A673 (cell line): ENCODE measurements at regions not wholly inside any gene's neighbourhood (a gene's known extent, or its start where the extent isn't known, plus 50 kb on each side); places are given as distances from the start of the nearest gene placed in this dataset.
"Not testable (repeated sequence)": the region's sequence is repeated elsewhere in the genome, so short reads cannot be mapped to it uniquely, and the experiment has no call there.

Experiments
- BruUV-seq: library from RNA; stranded (reverse); fragments of 400-500 nt; replicated peaks from 2 replicates; lab custom pipeline; 2021; lab: Mats Ljungman, UMichigan
- CTCF ChIA-PET: fragments of 300-600 bp; sonication (Branson Sonifier 250); formaldehyde crosslinking; loops from one replicate; lab custom pipeline; 2022; ENCODE audit warnings: antibody characterized with exemption; lab: Charles Lee
- POLR2A ChIA-PET: fragments of 300-600 bp; sonication (Branson Sonifier 250); formaldehyde crosslinking; loops from one replicate; lab custom pipeline; 2022; ENCODE audit warnings: antibody characterized with exemption; ENCODE audit not compliant: low non-redundant PET; lab: Charles Lee
- DNase-seq: peaks from one replicate; pipeline ENCODE4 v3.0.0-alpha.2; 2015; ENCODE audit warnings: low spot score
- H3K27ac ChIP-seq: fragments of 200-600 bp; sonication (generic); 2 replicates; pipeline ENCODE4 v1.5.1; 2016; ENCODE audit warnings: mixed run types, low read depth, mild to moderate bottlenecking, mixed read lengths, antibody characterized with exemption, low read length; ENCODE audit not compliant: poor library complexity, severe bottlenecking
- H3K27me3 ChIP-seq: fragments of 200-600 bp; sonication (generic); replicated peaks from 2 replicates; pipeline ENCODE4 v1.6.1; 2017; ENCODE audit warnings: mixed run types, low read depth, mild to moderate bottlenecking, mixed read lengths, antibody characterized with exemption, low read length; ENCODE audit not compliant: insufficient read depth, poor library complexity
- H3K36me3 ChIP-seq: fragments of 200-600 bp; sonication (generic); 2 replicates; pipeline ENCODE4 v1.6.1; 2016; ENCODE audit warnings: mixed run types, mild to moderate bottlenecking, mixed read lengths, antibody characterized with exemption, low read length; ENCODE audit not compliant: insufficient read depth, poor library complexity, severe bottlenecking
- H3K4me1 ChIP-seq: fragments of 200-600 bp; sonication (generic); 2 replicates; pipeline ENCODE4 v1.6.1; 2017; ENCODE audit warnings: mixed run types, mild to moderate bottlenecking, mixed read lengths, antibody characterized with exemption, low read length; ENCODE audit not compliant: insufficient read depth, poor library complexity, severe bottlenecking
- H3K4me3 ChIP-seq: fragments of 200-600 bp; sonication (generic); 2 replicates; pipeline ENCODE4 v1.5.1; 2016; ENCODE audit warnings: low read depth, mixed run types, mild to moderate bottlenecking, mixed read lengths, low read length; ENCODE audit not compliant: poor library complexity, severe bottlenecking
- H3K9me3 ChIP-seq: fragments of 200-600 bp; sonication (generic); 2 replicates; pipeline ENCODE4 v1.6.1; 2016; ENCODE audit warnings: mixed run types, low read depth, mild to moderate bottlenecking, mixed read lengths, antibody characterized with exemption, low read length; ENCODE audit not compliant: poor library complexity, severe bottlenecking
- EZH2 ChIP-seq: fragments of 200-600 bp; sonication (generic); IDR thresholded peaks from 2 replicates; pipeline ENCODE4 v1.6.1; 2017; ENCODE audit warnings: borderline replicate concordance, low read depth, mild to moderate bottlenecking, mixed read lengths, antibody characterized with exemption, low read length; ENCODE audit not compliant: poor library complexity, severe bottlenecking
- intact Hi-C: fragments of 100-400 bp; cut with micrococcal nuclease; formaldehyde crosslinking; loops from one replicate; pipeline ENCODE4 v1.10.0; 2022; ENCODE audit not compliant: unreplicated experiment
- TF ChIP-seq, protein P1 (sequence below): fragments of 300-800, 200-600 bp; sonication (generic); conservative IDR thresholded peaks from 2 replicates; pipeline ENCODE4 v1.5.1; 2017; ENCODE audit warnings: low read depth, mild to moderate bottlenecking, antibody characterized with exemption, low read length, moderate library complexity, mixed read lengths

DNA sequence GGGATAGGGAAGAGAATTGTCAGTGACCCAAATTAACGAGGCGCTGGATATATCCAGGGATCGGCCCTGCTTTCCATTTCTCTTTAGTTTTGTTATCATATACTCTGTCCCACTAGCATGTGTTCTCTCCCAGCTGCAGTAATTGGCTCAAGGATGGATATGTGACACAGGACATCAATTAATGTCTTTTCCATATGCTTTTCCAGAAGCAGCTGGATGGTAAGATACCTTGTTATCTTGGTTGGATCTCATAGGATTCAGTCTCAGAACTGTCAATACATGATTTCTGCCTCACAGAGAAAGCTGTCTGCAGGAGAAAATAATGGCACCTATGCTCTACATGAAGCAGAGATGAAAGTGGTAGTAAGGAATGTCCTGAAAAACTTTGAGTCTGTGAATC, 157.1 kb upstream of the SPRY2 start:
- ChIA-PET CTCF (no interaction called here), POLR2A (no interaction called here)
- H3K4me1 ChIP-seq = no peaks in the 10 kb centered on the region
- DNase-seq = no peak
- H3K9me3 ChIP-seq = no peaks in the 10 kb centered on the region
- BruUV-seq = no TSS peak
- H3K4me3 ChIP-seq = no peak overlapping the region
- no peaks in the 10 kb centered on the region for H3K27me3 ChIP-seq
- H3K27ac ChIP-seq = no peak overlapping the region
- no peaks in the 10 kb centered on the region for H3K36me3 ChIP-seq
- intact Hi-C loops = no loop called here
- no peak for TF ChIP-seq EZH2
- TF ChIP-seq, protein P1, sequence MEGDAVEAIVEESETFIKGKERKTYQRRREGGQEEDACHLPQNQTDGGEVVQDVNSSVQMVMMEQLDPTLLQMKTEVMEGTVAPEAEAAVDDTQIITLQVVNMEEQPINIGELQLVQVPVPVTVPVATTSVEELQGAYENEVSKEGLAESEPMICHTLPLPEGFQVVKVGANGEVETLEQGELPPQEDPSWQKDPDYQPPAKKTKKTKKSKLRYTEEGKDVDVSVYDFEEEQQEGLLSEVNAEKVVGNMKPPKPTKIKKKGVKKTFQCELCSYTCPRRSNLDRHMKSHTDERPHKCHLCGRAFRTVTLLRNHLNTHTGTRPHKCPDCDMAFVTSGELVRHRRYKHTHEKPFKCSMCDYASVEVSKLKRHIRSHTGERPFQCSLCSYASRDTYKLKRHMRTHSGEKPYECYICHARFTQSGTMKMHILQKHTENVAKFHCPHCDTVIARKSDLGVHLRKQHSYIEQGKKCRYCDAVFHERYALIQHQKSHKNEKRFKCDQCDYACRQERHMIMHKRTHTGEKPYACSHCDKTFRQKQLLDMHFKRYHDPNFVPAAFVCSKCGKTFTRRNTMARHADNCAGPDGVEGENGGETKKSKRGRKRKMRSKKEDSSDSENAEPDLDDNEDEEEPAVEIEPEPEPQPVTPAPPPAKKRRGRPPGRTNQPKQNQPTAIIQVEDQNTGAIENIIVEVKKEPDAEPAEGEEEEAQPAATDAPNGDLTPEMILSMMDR = no peak

DNA sequence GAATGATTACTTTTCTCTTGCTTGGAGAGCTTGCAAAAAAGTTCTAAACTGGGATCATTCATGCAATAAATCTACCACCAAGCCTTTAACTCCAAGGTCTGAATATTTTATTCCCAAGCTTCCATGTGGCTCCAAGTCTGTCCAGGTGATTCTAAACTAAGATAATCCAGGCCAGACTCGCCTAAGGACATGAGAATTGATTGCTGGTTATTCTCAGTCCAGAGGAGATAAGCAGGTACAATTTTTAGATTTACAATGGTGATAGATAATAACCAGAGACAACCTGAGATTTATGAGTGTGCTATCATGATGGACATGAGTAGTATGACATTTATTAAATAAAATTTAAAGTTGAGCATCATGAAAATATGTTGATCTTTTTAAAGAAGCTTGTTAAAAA, 156.5 kb upstream of the SPRY2 start:
- no peaks in the 10 kb centered on the region for H3K36me3 ChIP-seq
- CTCF ChIA-PET = no interaction called here
- BruUV-seq = no TSS peak
- H3K27me3 ChIP-seq = no peaks in the 10 kb centered on the region
- H3K4me1 ChIP-seq = no peaks in the 10 kb centered on the region
- intact Hi-C loops = no loop called here
- POLR2A ChIA-PET = interaction anchor here (0.7 kb wide), 1 partner anchor 55 kb away, joined by 3 read pairs; no protein-coding TSS in a partner anchor
- TF ChIP-seq, protein P1 = no peak
- TF ChIP-seq EZH2 = no peak
- no peak for DNase-seq
- H3K9me3 ChIP-seq = no peaks in the 10 kb centered on the region
- H3K27ac ChIP-seq = no peak overlapping the region
- no peak overlapping the region for H3K4me3 ChIP-seq

DNA sequence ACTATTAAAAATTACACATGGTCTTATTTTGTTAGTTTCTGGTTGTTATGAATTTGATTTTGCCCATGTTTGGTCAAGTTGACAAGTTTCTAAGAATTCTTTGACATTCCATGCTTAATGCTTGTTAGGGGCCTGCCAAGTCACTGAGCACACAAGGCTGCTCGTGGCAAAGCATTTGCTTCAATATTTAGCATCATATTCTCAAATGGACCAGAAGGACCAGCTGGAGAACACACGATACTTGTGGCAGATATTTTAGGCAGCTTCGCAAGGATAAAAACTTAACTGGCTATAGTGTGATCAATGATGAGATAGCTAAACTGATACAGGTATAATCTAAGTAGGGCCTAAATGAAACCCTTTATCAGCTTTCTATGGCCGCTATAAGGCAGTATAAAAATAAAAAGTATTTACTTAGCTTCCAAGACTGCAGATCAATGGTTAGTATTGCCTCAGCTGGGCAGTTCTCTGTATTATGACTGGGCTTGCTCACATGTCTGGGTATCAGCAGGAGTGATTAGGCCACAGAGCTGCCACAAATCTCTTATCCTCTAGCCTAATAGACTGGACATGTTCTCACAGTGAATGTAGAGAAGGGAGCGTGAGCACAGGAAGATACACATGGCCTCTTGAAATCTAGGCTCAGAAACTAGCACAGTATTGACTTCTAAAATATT, 155.9 kb upstream of the SPRY2 start:
- Histone ChIP-seq H3K36me3 (no peaks in the 10 kb centered on the region), H3K27ac (no peak overlapping the region), H3K4me3 (no peak overlapping the region), H3K27me3 (no peaks in the 10 kb centered on the region), H3K4me1 (no peaks in the 10 kb centered on the region), H3K9me3 (no peaks in the 10 kb centered on the region)
- intact Hi-C loops = no loop called here
- no peak for DNase-seq
- BruUV-seq = no TSS peak
- POLR2A ChIA-PET = interaction anchor here (0.7 kb wide), 1 partner anchor 55 kb away, joined by 3 read pairs; no protein-coding TSS in a partner anchor
- CTCF ChIA-PET = no interaction called here
- TF ChIP-seq, protein P1 = no peak
- TF ChIP-seq EZH2 = no peak

DNA sequence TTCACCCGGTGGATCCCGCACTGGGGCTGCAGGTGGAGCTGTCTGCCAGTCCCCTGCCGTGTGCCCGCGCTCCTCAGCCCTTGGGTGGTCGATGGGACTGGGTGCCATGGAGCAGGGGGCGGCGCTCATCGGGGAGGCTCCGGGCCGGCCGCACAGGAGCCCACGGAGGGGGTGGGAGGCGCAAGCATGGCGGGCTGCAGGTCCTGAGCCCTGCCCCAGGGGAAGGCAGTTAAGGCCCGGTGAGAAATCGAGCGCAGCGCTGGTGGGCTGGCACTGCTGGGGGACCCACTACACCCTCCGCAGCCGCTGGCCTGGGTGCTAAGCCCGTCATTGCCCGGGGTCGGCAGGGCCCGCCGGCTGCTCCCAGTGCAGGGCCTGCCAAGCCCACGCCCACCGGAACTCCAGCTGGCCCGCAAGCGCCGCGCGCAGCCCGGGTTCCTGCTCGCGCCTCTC, 149.6 kb upstream of the SPRY2 start:
- POLR2A ChIA-PET, H3K4me1 ChIP-seq, H3K9me3 ChIP-seq, BruUV-seq, DNase-seq, CTCF ChIA-PET, intact Hi-C loops, H3K36me3 ChIP-seq, H3K27me3 ChIP-seq, H3K27ac ChIP-seq, H3K4me3 ChIP-seq: not testable (repeated sequence)
